Stimulated activated naive CD8-positive, alpha-beta T cell treated with anti-CD3 and anti-CD28 coated beads, Interleukin-15, Interleukin-2, amounts not matched to agents 100 U/mL and 50 U/mL, for 24 hours (primary cell): ENCODE measurements at regions not wholly inside any gene's neighbourhood (a gene's known extent, or its start where the extent isn't known, plus 50 kb on each side); places are given as distances from the start of the nearest gene placed in this dataset.

Experiments used
- ATAC-seq: fragments of 150-1000 bp; cut with Tn5 transposase; one replicate; pipeline ENCODE4 v1.10.0; 2021
- DNase-seq: peaks from one replicate; pipeline ENCODE4 v3.0.0; 2021

DNA sequence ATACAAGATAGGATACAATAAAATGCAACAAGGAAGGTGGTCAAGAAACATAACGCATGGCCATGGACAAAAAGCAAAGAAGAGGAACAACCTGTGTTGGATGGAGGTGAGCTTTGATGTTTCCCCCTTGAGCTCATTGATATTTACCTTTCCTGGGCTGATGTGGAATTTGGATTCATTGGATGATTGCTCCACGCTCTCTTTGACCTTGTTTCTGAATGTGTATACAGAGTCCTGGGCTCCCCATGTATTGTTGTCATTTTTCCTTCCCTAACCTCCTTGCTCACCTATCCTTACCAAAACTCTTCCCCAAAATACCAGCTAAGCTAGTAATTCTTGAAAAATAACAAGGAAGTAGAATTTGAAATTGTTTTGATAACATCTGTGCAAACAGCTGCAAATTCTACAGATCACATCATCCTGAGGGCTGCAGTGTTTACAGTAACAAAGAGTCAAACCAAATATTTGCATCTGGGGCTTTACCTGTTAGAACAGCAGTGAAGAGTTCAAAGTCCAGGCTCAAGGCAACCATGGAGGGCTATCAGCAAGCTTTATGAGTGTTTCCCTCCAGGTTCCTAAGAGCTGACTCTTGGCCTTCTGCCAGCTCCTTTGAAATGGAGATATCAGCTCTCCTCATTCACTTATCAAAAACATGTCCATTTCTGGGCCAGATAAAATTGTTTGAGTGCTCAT, 214.3 kb upstream of the MARCKS start:
- DNase-seq = no peak
- ATAC-seq = no peak

DNA sequence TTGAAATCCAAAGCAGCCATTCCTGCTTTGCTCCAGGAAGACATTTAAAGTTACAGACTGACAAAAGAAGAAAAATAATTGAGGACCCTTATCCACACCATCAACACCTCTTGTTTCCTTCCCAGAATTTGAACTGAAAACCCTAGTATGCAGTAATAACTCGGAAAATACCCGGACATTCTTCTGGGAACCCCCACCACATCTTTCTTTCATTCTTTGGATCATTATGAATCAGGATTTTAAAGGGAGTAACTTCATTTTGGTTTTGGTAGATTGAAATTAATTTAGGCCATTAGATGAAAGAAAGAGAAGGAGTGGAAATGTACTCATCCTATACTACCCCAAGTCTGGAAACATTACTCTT, 213.8 kb upstream of the MARCKS start:
- ATAC-seq = no peak
- no peak for DNase-seq

DNA sequence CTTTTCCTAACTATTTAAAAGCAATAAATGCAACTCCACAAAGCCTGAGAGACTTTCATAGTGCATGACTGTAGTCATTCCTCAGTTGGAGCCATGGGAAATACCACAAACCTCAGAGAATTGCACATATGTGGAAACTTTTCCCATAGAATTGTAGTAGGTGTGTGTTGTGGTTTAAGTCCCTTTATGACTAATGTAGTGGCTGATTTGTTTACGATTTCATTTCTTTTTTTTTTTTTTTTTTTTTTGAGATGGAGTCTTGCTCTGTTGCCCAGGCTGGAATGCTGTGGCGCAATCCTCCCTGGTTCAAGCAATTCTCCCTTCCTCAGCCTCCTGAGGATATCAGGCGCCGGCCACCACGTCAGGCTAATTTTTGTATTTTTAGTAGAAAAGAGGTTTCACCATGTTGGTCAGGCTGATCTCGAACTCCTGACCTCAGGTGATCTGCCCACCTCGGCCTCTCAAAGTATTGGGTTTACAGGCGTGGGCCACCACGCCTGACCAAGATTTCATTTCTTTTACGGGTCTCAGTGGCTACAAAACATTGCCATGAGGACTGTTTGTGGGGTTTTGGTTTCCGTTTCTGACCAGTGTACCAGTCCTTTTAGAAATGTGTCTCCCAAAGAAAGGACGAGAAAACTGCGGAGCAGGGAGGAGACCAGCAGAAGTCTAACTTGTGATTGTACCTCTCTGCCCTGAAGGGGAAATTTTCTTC, 212.1 kb upstream of the MARCKS start:
- no peak for DNase-seq
- ATAC-seq = no peak

DNA sequence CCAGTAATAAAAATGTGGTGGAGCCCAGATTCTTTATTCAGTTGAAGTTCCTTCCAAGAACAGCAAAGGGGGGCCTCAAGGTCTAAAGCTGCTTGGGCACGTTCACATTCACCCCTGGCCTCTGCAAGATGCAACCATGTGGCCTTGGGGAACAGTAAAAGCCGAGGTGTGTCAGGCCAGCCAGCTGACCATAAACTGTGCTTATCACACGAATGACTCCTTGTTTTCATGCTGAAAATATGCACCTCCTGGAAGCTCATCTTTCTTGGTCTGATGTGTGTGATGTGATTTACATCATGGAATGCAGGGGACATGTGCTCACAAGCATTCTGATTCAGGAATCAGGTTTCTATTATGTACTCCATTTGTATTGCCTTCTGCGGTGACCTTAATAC, 211.6 kb upstream of the MARCKS start:
- no peak for DNase-seq
- ATAC-seq = no peak

DNA sequence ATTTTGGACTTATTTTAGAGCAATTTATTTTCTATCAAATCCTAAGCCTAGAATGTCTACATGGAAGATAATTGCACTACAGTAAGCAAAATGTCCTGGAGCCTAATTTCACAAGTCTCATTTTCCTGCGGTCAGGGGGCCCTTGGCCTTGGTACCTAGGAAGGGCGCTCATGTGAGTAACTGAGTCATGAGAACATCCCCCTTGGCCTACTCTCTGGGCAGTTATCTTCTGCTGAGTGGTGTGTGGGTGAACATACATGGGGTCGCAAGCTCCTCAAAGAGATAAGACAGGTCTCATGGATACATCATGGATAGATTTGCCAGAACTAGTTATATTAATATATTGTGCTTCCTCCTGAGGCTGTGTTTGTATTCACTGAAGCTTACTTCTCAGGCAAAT, 211.2 kb upstream of the MARCKS start:
- DNase-seq = no peak
- ATAC-seq = no peak

DNA sequence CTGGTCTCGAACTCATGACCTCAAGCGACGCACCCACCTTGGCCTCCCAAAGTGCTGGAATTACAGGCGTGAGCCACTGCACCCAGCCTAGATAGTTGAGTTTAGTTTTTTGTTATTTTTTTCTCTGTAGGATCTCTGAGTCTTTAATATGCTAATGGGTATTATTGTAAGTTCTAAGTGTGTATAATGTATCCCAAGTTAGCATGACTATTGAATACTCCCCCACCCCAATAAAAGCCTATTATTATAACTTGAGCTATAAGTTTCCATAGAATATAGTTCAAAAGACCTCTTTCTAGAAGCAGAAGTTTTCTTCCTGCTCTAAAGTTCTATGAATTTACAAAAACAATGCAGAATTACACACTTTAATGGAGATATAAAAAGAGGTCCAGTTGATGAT, 210.4 kb upstream of the MARCKS start:
- no peak for ATAC-seq

DNA sequence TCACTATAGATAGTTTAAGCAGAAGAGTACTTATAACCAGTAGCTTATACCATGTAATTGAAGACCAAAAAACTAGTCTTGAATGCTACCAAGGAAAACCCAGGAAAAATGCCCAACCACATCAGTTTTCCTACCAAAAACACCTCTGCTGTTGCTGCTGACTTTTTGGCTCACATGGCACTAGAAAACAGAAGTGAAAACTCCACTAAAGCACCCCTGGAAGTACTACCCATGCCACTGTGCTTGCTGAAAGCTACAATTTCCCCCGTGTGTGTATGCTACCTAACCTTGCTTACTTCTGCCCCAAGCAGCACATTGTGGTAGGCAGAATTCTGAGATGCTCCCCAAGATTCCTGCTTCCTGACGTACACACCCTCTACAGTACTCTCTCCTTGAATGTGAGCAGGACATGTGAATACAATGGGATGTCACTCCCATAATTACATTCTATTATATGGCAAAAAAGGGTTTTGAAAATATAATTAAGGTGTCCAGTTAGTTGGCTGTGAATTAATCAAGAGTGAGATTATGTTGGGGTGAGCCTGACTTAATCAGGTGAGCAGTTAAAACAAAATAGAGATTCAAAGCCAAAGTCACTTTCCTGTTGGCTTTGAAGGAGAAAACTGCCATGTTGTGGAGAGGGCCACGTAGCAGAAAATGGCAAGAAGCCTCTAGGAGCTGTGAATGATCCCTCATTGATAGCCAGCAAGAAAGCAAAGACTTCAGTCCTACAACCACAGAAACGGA, 209.8 kb upstream of the MARCKS start:
- DNase-seq (no peak), ATAC-seq (no peak)

More for the DNA sequence above, 210.4 kb upstream of the MARCKS start:
- DNase-seq = no peak

DNA sequence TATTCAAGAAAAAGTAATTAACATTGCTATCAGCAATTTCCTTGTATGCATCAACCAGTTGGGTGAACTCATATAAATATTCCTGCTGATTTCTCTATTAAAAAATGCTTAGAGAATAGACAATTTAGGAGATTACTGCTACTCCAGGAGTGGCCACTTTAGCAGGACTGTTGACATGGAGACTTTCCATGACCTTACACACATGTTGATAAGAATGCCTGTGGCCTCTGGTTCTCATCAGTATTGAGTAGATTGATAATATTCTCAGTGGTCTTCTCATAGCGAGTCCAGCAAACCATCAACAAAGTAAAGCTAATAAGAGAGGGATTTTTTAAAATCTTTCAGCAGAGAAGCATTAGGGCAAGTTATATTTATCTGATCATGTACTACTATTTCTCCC, 208.4 kb upstream of the MARCKS start:
- DNase-seq (no peak), ATAC-seq (no peak)

DNA sequence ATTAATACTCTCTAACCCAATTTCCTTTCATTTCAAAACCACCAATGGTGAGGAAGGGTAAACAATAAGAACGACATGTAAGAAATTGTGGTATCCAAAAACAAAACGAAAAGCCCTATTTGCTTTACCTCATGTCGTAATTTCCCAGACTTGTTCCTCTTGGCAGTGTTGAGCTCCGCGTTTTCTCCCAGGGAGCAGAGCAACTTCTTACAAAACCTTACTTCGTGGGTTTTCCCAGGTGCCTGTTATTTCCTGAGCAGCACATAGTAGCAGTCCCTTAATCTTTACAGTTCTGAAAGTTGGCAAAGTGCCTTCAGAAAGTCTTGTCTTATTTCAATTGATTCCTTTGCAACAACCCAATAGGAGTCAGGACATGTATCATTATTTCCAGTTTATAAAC, 207.9 kb upstream of the MARCKS start:
- ATAC-seq (no peak), DNase-seq (no peak)

DNA sequence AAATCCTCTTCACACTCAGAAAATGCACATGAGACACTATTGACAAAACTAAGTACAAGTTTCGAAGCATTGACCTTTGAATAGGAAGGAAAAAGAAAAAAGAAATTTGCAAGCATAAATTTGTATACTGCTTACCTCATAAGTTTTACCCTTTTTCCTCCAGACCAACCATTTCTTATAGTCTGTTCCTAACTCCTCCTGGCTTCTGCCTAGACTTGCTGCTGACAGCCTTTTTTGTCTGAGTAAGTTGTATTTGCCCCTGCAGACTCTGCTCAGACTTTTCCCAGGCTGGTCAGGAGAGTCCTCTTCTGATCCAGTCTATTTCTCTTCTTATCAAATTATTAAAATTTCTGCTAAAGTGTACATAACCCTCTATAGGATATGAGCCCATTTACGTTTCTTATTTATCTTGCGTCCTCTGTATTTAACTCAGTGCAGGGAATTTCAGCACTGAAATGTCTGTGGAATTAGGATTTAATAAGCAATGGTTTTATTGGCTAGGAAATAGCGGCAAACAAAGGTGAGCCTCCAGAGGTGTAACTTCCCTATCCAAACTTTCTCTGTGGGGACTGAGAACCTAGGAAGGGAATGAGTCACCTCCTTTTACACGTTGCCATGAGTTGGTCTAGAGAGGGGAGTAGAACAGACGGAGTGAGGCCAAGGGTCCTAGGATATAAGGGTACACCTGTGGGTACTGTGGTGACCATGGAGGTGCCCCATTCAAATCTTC, 207.1 kb upstream of the MARCKS start:
- no peak for DNase-seq
- no peak for ATAC-seq

DNA sequence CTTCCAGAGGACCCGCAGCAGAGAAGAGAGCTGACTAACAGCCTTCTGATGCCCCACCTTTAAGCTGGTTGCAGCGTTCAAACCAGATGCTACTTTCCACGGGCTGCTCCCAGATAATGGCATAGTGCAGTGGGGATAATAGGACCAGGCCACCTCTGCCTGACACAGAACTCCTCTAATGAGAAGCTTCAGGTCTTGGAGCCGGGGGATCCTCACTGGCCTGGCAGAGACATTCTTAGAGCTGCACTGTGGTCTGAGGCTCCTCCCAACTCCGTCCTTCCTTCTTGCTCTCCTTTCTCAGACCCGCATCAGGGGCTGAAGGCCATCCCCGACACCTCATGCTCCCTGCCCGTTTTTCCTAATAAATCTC, 206.6 kb upstream of the MARCKS start:
- ATAC-seq (no peak), DNase-seq (no peak)

DNA sequence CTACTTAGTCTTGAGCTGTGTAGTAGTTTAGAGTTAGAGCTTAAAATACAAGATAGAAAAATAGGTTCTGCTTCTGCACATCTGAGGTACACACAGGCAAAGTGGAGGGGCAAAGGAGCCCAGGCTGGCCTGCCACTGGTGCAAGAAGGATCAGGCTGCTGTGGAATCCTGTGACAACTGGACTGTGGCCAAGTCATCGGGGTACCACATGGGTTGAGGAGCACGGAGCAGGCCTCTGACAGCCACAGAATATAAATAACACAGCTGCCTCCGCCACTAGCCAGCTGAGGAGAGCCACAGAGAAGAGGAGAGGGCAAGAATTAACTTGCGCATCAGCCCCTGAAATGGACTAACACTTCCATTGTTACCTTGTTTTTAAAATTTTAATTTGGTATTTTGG, 206.0 kb upstream of the MARCKS start:
- no peak for ATAC-seq
- DNase-seq = no peak

DNA sequence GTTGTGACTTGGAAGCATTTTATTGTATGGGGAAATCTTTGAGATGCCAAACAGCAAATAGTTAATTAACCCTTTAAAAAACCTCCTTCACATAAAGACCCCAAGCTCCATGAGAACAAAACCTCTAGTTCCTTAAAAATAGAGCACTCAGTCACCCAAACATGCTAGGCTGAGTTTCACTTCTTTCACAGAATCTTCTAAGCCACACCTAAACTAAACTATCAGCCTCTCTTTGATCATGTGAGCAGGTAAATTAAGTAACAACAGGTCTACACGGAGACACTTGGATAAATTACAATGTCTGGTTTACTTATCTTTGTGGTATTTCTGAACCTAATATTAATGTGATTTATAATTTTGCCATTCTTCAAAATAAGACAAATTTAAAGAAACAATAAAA, 205.2 kb upstream of the MARCKS start:
- DNase-seq (no peak), ATAC-seq (no peak)

DNA sequence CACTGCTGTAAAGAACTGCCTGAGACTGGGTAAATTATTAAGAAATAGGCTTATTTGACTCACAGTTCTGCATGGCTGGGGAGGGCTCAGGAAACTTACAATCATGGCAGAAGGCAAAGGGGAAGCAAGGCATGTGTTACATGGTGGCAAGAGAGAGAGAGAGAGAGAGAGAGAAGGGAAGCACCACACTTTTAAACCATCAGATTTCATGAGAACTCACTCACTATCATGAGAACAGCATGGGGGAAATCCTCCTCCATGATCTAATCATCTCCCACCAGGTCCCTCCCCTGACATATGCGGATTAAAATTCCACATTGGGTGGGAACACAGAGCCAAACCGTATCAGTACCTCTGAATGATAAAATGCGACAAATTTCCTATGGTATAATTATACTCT, 203.9 kb upstream of the MARCKS start:
- no peak for DNase-seq

DNA sequence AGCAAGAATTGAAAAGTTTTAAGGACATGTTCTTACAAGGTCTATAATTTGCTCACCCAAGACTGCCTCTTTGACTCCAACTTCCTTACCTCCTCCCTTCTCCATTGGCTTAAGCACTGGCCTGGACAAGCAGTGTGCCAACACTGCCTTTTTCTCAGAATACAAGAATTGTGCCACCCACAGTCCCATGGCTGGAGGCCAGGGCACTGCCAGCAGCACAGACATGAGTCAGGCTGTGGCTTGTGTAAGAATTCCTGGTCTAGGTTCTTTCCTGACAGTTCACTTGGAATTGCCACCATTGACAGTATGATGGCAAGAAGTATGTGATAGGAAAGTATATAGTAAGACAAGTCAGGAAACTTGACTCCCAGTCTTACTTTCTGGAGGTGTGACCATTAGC, 202.7 kb upstream of the MARCKS start:
- ATAC-seq = no peak
- DNase-seq = no peak

More for the DNA sequence above, 203.9 kb upstream of the MARCKS start:
- no peak for ATAC-seq

DNA sequence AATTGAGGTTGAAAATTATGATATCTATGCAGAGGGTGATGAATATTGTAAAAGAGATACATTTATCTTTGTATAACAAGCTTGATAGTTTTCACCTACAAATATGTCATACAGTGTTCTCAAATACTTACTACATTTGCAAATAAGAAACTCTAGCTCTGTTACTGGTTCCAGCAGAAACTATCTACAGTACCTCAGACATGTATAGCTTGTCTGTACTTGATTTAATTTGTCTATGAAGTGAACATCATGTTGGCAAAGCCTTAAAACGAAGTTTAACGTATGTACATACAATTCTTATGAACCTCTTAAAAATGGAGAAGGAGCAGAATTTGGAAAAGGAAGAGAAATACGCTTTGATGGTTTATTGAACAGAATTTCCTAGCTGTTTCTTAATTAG, 201.4 kb upstream of the MARCKS start:
- DNase-seq (no peak), ATAC-seq (no peak)

DNA sequence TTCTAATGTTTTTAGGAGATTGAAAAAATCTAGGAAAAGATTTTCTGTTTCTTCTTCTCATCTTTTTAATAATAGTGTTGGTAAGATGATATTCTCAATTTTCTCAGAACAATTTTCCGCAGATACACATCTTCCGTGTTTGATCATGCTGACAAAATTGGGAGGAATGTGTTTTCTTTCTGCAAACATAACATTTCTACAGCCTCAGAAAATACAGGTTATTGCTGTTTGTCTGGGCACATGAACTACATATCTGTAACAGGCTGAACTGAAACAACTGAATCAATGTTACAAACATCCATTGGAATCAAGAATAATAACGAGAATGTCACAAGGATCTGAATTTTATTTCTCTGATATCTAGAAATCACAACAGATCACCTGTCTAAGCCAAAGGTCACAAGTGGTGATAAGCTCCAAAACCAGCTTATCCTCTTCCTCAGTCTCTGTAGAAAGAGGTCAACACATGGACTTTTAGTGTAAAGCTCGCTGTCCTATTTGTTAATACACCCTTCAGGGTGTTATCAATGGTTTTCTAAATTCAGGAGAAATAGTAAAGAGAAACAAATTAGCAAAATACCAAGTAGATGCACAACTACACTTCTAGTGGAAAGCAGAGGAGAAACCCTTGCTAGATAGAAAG, 197.3 kb upstream of the MARCKS start:
- DNase-seq (no peak), ATAC-seq (no peak)

DNA sequence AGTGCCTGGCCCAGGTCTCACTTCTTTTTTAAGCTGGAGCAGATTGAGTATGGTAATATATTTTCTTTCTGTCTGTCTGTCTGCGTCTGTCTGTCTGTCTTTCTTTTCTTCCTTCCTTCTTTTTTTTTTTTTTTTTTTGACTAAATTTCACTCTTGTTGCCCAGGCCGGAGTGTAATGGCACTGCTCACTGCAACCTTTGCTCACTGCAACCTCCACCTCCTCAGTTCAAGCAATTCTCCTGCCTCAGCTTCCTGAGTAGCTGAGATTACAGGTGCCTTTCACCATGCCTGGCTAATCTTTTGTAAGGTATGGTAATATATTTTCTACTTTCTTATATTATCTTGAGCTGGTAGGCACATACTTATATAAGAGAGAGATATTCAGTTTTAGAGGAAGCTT, 196.3 kb upstream of the MARCKS start:
- DNase-seq (no peak), ATAC-seq (no peak)

DNA sequence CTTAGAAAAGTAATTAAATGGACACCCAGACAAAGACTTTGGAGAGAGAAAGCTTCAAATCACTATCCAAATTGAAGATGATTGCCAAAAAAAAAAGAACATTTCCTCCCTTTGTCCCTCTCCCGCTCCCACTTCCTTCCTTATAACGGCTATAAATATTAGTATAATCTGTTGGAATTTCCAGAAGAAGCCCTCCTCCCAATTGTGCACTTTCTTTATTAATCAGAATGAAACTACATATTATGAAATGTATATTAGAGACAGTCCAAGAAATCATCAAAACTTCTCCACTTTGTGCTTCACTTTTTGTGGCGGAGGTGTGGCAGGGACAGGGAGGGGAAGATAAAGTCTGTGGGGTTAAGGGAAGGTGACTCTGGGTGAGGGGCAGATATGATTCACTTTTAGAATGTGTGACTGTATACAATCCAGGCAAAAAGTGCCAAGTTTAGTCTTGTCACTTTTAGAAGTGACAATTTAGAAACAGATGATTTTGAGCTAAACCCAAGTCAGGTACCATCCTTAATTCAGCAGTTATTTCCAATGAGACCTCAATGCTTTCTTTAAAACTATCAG, 195.0 kb upstream of the MARCKS start:
- no peak for ATAC-seq
- DNase-seq = no peak

DNA sequence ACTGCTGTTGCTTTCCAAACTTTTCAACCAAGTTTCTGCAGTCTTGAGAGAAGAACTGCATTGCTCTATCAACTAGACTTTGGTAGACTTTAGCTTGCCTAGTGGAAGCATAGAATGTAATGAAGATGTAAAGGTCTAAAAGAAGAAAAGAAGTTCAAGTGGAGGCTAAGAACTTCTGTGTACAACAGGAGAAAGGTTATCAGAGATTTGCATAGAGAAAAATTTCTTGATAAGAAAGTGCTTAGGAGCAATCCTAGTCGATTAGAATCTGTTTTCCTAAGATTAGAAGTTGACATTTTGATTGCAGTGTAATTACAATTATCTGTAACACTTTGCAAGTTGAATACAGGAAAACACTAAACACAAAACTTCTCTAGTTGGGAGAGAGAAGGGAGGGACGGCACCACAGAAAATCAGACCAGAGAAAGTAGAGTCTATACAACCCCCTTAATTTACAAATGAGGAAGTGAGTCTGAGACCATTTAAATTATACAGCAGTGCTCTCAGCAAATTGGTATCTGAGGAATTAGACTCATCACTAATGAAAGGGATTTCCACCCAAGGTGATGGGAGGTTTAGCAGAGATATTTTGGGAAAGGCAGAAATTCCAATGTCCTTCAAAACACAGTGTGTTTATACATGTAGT, 194.3 kb upstream of the MARCKS start:
- DNase-seq (no peak), ATAC-seq (no peak)

DNA sequence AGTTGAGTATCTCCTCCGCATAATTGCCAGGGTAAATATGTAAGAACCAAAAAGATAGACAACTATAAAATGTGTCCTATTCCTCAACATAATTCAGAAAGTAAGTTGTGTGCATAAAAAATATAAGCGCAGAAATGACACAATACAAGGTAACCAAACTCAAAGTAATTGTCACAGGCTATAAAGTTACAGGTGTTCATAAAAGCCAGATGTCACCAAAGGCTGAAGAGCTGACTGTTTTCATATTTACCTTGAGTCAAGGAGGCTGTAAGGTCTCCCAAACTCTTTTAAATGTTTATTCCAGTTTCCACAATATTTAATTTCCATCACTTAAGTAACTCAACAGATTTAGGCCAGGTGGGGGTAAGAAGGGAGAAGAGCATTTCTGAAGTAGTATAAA, 192.2 kb upstream of the MARCKS start:
- ATAC-seq (no peak), DNase-seq (no peak)
